Nucleus accumbens (tissue), 56 donors: ENCODE measurements at regions not wholly inside any gene's neighbourhood (a gene's known extent, or its start where the extent isn't known, plus 50 kb on each side); places are given as distances from the start of the nearest gene placed in this dataset.

Experiments
- DNase-seq, 56 donors: peaks; one replicate each; lab custom pipeline; 2025; lab: John Stamatoyannopoulos, UW

DNA sequence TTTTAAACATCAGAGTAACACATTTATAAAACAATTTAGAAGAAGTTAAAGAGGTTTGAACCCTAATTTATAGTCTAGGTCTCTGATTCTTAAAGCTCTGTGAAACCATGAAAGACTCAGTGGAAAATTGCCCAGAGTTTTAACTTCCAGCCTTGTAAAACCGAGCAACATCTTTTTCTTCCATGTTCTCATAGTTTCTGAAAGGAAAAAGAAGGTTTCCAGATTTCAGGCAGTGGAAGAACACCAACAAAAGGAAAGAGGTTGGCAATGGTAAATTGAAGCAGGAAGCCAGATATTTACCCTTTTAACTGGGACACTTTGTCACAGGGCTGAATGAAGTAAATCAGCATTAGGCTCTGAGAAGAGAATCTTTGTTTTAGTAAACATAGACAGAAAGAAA is 1999.3 kb downstream of the MAT2B start:
- peak in 2 of 56 donors; percentile 7 to 8 for DNase-seq

GRCh38 chr5:165508286-165508685 is 2002.9 kb downstream of the MAT2B start:
- DNase-seq = no peak

DNA sequence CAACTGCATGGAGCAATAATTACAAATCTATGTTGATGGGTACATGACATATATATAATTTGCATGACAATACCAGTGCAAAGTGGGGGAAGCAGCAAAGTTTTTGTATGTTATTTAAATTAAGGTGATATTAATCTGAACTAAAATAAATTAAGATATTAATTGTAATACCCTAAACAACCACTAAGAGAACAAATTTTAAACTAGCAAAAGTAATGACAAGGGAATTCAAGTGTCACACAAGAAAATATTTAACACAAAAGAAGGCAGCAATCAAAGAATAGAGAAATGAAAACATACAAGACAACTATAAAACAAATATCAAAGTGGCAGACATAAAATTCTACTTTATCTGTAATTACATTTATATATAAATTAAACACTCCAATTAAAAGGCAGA is 2003.4 kb downstream of the MAT2B start:
- DNase-seq = no peak

DNA sequence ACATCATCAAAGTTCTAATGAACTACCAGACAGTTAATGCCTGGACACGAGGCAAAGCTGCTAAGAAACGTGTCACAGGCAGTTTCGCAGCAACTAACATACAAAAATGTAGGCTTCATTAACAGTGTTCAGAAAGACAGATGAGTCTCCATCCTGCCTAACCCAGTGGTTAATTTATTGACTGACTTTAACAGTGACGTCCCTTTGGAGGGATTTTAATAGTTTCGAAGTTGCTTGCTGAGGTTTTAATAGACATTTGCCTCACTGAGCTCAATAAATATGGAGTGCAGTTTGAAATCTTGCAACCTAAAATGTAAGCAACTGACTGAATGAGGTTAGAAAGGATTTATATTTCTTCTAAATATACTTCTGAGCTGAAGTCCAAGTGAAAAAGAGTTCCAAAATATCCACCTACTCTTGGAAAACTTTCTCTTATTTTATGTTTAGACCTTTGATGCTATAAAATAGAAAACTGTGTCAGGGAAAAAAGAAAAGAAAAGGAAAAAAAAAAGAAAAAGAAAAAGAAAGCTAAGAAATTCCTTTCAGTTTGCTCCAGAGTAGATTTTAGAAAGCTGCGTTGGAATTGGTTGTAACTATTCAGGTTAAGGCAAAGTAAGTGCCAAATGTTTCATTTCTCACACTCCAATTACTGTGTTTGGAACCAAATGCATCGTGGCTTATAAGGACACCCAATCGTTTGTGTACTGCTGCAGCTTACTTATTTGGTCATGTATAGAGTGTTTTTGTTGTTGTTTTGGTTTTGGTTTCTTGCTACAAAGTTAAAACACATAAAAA is 2016.6 kb downstream of the MAT2B start:
- no peak for DNase-seq

- DNase-seq = no peak
These were observed 2019.9 kb downstream of the MAT2B start for GRCh38 chr5:165525271-165525670.

DNA sequence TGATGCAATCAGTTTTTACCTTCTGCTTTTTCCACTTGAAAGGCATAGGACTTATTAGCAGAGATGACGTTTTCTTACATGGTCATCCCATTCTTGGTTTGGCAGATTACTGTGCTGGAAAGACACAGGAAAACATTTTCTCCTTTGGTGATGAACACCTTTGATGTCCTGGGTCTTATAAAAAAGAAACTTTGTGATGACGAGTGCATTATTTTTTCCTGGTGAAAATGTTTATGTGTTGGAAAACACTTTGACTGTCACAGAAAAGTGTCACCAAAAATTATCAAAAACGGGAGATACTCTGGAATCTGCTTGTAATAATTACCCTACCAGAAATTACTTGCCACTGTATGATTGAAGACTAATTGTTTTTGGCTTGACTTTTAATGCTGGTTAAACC is 2020.9 kb downstream of the MAT2B start:
- no peak for DNase-seq

DNA sequence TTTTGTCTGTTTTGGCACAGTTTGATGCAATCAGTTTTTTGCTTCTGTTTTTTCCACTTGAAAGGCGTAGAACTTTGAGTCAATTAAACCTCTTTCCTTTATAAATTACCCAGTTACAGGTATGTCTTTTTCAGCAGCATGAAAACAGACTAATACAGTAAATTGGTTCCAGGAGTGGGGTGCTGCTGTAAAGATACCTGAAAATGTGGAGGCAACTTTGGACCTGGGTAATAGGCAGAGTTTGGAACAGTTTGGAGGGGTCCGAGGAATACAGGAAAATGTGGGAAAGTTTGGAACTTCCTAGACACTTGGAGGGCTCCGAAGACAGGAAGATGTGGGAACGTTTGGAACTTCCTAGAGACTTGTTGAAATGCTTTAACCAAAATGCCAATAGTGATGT is 2022.2 kb downstream of the MAT2B start:
- DNase-seq = no peak

DNA sequence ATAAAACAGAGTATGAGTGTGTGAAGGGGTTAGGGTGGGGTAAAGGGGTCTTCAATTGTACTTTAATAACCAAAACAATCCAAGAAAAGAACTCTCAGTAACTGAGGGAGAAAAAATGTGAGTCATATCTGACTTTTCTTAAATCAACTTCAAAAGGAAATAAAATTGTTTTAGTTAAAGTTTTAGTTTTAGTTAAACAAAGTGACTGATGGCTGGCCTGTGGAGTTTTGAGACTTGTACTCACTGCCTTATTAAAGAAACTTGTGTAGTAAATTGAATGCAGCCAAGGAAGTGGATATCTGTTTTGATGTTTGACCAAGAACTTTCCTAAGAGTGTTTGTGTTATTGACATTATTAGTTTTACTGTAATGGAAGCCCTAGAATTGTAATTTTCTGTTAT is 2032.6 kb downstream of the MAT2B start:
- DNase-seq = no peak

- DNase-seq = no peak
These were observed 2054.2 kb downstream of the MAT2B start for GRCh38 chr5:165559645-165560044.

GRCh38 chr5:165560648-165561047 is 2055.2 kb downstream of the MAT2B start:
- DNase-seq = peak in 1 of 56 donors; percentile 1

- DNase-seq = no peak
These were observed 2060.5 kb downstream of the MAT2B start for GRCh38 chr5:165565911-165566310.

DNA sequence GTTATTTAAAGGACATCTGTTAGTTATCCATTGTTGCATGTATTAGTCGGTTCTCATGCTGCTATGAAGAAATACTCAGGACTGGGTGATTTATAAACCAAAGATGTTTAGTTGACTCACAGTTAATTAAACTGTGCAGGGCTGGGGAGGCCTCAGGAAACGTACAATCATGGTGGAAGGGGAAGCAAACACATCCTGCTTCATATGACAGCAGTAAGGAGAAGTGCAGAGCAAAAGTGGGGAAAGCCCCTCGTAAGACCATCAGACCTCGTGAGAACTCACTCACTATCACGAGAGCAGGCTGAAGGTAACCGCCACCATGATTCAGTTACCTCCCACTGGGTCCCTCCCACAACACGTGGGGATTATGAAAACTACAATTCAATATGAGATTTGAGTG is 2064.1 kb downstream of the MAT2B start:
- DNase-seq = no peak

- no peak for DNase-seq
These were observed 2068.0 kb downstream of the MAT2B start for GRCh38 chr5:165573445-165573844.

GRCh38 chr5:165574100-165574499 is 2068.7 kb downstream of the MAT2B start:
- DNase-seq = no peak

GRCh38 chr5:165576678-165577275 is 2071.4 kb downstream of the MAT2B start:
- DNase-seq = no peak

GRCh38 chr5:165579911-165580310 is 2074.5 kb downstream of the MAT2B start:
- DNase-seq = no peak

DNA sequence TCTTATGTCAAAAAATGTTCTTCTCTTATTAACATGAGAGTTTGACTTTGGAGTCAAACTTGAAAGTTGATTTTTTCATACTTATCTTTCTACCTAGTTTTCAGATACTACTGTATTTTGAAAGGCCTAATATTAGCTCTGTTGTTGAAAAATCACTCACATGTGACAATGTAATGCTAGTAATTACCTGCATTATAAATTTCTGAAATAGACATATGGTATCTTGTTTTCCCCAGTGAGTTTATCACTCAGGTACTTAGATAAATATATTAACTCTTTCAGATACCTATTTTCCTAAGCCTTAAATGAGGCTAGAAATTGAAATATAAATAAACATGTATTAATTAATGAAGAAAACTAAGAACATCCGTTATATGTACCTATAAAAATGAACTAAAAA is 2089.3 kb downstream of the MAT2B start:
- DNase-seq = no peak

DNA sequence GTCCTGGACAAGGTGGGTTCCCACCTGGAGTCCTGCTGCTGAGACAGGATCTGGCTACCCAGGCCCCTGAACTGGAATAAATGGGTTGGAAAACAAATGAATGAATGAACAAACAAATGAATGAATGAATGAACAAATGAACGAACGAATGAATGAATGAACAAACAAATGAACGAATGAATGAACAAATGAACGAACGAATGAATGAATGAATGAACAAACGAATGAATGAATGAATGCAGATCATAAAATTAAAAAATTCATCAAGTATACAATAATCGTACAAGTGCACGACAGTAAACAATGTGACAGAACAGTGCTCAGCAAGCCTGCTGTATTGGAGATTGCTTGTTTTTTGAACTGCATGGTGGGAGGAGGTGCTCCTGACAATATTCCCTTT is 2097.1 kb downstream of the MAT2B start:
- no peak for DNase-seq

DNA sequence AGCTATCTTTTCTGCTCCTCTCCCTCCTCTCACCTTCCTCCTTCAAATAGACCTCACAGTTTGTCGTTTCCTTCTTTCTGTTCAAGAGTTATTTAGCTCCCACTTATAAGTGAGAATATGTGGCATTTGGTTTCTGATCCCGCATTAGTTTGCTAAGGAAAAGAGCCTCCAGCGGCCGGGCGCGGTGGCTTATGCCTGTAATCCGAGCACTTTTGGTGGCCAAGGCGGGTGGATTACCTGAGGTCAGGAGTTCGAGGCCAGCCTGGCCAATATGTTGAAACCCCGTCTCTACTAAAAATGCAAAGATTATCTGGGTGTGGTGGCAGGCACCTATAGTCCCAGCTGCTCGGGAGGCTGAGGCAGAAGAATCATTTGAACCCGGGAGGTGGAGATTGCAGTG is 2101.6 kb downstream of the MAT2B start:
- no peak for DNase-seq

GRCh38 chr5:165609871-165610270 is 2104.5 kb downstream of the MAT2B start:
- no peak for DNase-seq

- DNase-seq = peak in 2 of 56 donors; percentile 2
These were observed 2111.3 kb downstream of the MAT2B start for GRCh38 chr5:165616490-165617405.
